NCI-H1092 treated with DMSO at 0.1 percent for 48 hours (cell line): ENCODE measurements at regions not wholly inside any gene's neighbourhood (a gene's known extent, or its start where the extent isn't known, plus 50 kb on each side); places are given as distances from the start of the nearest gene placed in this dataset.

Experiments
- DNase-seq: peaks from one replicate; lab custom pipeline; 2025; lab: John Stamatoyannopoulos, UW

DNA sequence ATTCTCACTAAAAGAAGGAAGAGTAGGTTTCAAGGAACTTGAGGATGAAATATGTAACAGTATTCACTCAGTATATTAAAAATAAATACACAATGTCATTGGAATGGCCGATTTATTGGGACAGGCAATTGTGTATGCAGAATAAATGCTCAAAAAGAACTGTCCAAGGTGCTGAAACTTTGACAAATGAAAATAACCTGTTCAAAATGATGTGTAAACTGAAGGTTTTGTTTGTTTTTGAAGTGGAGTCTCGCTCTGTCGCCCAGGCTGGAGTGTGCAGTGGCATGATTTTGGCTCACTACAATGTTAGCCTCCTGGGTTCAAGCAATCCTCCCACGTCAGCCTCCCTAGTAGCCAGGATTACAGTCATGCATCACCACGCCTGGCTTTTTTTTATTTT, 318.7 kb upstream of the RBFOX1 start:
- DNase-seq, result no peak

DNA sequence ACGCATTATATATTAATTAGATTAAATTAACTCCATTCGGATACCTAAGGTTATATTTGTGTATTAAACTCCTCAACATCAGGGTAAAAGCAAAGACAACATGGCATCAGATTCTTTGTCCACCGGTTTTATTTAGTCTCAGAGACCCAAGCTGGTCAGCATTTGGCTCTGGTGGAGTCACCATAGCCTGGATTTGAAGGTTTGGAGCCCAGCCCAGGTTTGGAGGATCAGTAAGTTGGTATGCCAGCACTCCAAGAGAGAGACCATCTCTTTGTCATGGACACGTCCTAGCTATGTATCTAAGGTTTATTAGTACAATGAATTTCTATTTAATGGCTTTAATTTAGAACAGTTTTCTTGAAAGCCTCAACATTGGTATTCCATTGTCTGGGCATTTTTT, 328.4 kb upstream of the RBFOX1 start:
- no peak for DNase-seq

DNA sequence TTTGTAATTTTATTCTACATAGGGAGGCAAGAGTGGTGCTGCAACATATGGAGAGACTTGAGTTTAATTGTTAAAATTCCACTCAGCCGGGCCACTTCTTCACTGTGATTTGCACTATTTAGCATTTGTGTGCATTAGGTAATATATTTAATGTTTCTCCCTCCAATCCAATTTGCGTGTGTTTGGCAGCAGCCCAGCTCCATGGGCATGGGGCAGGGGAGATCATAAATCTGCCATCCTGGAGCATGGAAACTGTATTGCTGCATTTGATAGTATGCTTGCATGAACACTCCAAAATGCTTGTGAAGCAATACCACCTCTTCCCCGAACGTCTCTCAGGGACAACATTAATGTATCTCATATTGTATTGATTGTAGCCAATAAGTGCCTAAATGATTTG, 339.1 kb upstream of the RBFOX1 start:
- DNase-seq, result no peak

DNA sequence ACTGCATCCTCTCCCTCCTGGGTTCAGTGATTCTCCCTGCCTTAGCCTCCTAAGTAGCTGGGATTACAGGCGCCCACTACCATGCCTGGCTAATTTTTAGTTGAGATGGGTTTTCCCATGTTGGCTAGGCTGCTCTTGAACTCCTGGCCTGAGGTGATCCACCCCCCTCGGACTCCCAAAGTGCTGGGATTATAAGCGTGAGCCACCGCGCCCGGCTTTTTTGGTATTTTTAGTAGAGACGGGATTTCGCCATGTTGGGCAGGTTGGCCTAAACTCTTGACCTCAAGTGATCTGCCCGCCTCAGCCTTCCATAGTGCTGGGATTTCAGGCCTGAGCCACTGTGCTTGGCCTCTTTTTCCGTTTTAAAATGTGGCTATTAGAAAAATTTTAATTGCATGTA, 343.8 kb upstream of the RBFOX1 start:
- DNase-seq, result no peak

DNA sequence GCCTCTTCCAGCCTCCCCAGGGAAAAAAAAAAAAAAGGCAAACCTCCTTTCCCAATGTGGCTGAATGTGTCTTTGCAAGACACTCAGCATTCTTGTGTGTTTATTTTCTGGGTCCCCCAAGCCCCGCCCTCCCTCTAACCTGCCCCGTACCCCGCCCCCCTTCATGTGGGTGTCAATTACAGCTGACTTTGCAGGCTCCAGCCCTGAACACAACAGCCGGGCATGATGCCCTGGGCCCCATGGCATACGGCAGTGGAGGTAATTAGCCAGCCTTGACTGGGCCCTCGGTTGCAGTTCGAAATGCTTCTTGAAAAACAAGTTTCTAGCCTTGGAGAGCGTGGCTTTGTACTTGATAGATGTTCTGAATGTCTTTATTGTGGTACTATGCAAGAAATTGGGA, 354.7 kb upstream of the RBFOX1 start:
- DNase-seq, result no peak

DNA sequence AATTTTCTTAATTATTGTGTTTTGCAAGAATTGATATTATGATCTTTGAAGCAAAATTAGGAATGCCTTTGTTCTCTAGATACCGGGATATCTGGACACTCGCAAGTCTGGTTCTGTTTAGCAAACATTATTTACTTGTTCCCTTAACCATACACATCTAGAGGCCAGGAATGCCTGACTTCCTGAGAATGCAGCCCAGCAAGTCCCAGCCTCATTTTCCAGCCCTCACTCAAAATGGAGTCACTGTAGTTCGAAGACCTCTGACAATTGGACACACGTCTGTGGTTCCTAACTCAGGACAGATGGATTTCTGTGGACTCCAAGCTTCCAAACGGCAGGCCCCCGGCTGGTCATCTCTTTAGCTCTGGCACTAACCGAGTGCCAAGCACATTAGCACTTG, 355.4 kb upstream of the RBFOX1 start:
- DNase-seq, result no peak

DNA sequence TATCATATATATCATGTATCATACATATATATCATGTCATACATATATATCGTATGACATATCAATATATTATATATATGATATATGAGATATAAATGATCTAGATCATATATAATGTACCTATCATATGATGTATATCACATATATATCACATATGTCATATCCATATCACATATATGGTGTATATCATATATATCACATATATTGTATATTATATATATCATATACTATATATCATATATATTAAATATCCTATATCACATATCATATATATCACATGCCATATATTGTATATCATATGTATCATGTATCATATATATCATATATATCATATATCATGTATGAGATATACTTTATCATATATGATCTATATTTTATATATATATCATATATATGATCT, 355.9 kb upstream of the RBFOX1 start:
- no peak for DNase-seq

DNA sequence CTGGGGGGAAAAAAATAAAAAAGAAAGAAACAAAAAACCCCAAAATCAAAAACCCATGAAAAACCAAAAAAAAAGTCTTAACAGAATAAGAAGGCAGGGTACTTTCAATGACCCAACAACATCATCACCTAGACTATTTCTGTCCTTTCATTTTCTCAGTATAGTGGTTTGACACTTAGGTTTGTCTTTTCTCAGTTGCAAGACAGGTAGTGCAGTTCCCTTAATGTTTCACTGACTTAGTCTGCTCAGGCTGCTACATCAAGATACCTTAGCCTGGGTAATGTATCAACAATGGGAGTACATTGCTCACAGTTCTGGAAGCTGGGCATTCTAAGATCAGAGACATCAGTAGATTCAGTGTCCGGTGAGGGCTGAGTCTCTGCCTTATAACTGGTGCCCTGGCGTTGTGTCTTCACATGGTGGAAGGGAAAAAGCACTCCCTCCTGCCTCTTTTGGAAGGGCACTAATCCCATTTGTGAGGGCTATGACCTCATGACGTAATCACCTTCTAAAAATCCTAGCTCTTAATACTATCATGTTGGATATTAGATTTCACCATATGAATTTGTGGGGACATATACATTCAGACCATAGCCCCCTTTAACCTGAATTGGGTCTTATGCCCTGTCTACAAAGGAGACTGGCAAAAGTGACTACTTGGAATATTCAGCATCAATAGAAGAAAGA, 362.3 kb upstream of the RBFOX1 start:
- no peak for DNase-seq

DNA sequence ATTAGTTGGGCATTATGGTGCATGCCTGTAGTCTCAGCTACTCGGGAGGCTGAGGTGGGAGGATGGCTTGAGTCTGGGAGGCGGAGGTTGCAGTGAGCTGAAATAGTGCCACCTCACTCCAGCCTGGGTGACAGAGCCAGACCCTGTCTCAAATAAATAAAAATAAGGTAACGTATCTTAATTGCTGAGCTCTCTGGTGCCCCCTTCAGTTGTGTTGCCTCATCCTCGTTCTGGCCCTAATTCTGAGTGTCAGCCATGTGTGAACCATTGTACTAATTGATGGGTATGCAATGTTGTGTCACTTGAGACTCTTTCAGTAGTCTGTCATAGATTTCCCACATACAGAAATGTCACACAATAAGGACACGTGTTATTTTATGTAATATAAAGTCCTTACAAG, 363.1 kb upstream of the RBFOX1 start:
- DNase-seq, result no peak

DNA sequence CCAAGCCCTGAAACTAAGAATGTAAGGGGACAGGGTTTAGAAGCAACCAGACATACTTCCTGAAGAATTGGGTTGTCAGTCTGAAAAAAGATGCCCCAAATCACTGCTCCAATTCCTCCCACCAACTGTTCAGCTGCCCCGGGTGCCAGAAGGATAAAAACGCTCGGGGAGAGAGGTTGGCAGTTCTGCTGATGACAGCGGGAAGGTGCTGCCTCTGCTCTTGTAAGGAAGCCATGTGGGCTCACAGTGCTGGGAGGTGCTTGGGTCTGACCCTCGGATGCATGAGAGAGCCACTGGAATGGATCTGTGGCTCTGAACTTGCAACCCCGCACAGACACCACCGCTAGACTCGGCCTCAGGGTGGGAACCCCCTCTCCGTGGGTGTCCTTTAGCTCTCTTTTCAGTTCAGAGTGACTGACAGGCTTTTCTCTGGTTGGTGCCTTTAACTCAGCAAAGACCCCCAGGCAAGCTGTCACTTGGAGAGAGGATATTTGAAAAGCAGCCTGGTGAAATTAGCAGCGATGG, 364.8 kb upstream of the RBFOX1 start:
- no peak for DNase-seq

DNA sequence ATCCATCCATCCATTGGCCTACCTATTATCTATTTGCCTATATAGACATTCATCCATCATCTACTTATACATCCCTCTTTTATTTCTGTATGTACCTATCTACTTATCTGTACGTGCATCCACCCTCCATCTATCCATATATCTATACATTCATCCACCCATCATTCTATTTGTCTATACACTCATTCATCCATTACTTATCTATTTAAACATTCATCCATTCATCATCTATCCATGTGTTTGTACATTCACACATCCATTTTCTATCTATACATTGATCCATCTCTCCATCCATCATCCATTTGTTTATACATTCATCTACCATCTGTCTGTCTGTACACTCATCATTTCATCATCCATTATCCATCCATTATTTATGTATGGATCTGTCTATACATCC, 365.7 kb upstream of the RBFOX1 start:
- no peak for DNase-seq

DNA sequence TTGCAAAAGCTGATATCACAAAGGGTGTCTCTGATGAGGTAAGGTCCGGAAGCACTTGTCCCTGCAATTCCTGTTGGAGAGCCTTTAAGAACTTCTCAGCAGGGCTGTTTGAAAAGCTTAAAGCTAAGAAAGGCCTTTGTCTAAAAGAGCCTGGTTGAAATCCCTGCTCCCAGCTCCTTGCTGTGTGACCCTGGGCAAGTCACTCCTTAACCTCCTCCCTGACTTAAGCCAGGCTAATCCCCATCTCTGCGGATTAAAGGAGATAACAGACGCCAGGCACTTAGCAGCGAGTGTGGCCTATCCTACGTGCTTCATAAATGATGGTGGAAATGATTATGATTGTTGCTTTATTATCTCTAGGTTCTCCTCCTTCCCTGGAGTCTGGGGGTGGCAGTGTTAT, 368.0 kb upstream of the RBFOX1 start:
- no peak for DNase-seq

DNA sequence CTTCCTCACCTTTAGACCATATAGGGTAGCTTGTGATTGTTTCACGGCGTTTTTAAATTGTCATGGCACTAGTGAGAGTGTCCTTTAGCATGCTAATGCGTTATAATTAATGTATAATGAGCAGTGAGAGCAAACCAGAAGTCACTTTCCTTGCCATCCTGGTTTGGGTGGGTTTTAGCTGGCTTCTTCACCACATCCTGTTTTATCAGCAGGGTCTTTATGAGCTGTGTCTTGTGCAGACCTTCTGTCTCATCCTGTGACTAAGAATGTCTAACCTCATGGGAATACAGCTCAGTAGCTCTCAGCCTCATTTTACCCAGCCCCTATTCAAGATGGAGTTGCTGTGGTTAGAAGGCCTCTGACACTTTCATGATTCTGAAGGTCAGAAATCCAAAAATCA, 370.9 kb upstream of the RBFOX1 start:
- no peak for DNase-seq

DNA sequence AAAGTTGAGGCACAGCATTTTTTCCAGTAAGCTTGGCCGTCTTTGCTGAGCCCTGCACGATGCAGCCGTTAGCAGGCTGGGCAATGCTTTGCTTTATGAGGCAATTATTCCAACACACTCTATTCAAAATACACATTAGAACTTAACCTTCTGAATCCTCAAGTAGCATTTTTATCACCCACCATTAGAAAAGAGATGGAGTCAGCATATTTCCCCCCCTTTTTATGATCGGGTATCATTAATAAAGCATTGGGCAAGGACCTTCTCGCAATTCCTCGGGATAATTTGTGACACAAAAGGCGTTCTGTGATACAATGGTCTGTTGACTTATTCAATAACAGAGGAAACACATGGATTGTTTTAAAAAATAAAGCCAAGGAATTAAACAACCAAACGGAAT, 374.5 kb upstream of the RBFOX1 start:
- no peak for DNase-seq

DNA sequence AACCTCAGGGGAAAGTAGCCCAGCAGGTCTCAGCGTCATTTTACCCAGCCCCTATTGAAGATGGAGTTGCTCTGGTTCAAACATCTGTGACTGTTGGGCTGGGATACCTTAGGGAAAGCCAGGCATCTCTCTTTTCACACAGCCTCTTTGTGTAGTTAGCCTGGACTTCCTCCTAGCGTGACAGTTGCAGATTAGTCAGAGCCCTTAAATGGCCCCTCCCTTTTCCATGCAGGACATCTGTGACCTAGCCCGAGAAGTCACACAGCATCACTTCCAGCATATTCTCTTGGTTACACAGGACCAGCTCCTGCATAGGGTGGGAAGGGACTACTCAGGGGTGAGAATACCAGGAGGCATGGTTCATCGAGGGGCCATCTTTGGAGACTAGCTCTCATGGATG, 375.0 kb upstream of the RBFOX1 start:
- no peak for DNase-seq

DNA sequence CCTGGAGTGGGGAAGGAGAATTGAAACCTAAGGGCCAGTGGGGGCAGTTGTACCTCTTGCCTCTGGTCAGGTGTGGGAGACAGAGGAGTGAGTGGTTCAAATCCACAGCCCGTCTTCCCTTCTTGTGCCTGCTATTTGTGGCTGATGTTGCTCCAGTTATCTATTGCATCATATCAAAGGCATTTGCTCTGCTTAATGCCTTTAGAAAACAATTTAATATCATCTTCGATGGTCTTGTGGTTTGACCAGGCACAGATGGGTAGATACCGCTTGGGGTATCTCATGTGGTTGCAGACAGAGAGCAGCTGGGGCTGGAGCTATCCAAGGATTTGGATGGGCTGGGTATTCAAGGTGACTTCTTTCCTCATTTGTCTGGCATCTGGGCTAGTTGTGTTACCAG, 376.1 kb upstream of the RBFOX1 start:
- DNase-seq, result no peak

DNA sequence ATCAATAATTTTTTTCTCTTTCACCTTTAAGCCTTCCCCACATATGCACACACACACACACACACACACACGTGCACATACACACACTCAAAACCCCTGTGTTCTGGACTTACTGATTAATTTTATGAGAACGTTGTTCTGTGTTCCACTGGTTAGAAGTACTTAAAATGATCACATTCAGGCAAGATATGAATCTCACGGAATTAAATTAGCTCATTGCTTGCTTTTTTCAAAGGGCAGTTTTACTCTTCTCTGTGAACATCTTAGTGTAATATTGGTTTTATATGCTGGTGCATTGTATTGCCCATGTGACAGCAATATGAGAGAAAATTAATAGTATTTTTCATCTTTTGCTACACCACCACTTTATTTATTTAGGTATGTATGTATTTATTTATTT, 377.3 kb upstream of the RBFOX1 start:
- no peak for DNase-seq

DNA sequence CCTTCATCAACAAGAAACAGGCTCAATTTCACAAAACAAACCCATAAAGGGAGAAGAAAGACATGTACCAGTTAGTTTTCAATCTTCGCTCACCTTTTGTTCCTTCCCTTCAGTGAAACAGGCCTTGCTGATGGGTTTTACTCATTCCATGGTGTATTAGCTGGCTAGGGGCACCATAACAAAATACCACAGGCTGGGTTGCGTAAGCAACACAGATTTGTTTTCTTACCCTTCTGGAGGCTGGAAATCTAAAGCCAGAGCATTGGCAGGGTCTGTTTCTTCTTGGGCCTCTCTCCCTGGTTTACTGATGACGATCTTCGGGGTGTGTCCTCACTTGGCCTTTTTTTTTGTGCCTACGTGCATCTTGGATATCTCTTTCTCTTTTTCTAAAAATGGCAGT, 383.4 kb upstream of the RBFOX1 start:
- no peak for DNase-seq

DNA sequence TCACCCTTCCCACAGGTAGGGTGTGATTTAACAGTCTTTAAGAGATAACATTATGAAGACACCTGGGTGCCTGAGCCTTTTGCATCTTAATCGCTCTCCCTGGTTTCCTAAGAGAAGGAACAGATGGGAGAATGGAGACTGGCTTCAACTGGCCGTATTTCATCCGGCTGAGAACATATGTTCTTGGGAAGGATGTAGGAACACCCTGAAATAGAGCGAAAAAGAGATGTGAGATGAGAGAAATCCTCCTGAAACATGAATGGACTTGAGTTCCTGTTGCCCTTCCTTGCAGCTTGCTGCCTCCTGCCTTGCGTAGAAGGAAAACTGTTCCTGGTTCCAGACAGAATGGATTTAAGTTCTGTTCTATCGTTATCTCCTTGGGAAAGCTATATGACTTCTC, 385.4 kb upstream of the RBFOX1 start:
- no peak for DNase-seq

DNA sequence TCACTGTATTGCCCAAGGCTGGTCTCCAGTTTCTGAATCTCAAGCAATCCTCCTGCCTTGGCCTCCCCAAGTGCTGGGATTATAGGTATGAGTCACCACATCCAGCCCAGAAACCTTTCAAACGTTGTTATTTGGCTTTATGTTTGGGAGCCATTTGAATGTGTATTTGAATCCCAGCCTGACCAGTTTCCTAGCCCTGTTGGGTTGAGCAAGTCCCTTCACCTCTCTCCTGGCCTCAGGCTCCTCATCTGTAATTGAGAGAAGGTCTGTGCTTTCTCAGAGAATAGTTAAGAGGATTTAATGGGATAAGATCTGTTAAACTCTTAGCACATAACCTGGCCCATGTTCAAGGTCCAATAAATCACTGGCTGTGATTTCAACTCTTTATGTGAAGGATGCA, 385.8 kb upstream of the RBFOX1 start:
- no peak for DNase-seq

DNA sequence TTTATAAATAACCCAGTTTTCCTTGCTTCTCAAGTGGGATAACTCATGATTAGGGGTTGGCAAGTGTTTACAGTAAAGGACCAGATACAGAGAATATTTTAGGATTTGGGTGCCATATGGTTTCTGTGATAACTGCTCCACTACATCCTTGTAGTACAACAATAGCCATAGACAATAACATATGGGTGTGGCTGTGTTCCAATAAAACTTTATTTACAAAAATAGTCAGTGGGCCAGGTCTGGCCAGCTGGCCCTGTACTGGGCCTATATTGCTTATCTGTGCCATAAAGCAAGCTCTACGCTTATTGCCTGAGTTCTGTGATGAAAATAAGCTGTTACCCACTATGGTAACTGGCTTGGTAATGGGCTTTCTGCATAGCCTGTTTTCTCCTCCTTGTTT, 386.5 kb upstream of the RBFOX1 start:
- DNase-seq, result no peak

DNA sequence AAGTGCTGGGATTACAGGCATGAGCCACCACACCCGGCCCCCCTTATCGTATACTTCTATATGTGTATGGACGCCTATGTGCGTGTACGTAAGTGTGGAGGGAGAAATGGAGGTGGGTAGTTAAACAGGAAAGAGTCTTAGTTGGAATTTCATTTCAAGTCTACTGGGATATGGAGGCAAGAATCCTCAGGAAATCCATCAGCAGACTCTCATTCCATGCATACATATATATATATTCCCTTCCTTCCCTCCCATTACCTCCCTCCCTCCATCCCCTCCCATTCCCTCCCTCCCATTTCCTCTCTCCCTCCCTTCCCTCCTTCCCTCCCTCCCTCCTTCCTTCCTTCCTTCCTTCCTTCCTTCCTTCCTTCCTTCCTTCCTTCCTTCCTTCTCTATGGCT, 391.7 kb upstream of the RBFOX1 start:
- DNase-seq, result no peak

DNA sequence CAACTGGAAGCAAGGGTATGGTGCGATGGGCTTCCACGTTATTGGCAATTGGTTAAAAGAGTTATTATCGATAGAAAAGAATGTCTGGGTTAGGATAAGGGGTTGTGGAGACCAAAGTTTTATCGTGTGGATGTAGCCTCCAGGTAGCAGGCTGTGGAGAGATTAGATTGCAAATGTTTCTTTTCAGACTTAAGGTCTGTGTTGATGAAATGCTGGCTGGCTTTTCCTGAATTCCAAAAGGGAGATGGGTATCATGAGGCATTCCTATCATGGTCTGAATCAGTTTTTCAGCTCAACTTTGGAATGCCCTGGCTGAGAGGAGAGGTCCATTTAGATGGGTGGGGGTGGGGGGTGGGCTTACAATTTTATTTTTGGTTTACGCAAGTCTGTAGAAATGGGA, 395.0 kb upstream of the RBFOX1 start:
- no peak for DNase-seq

DNA sequence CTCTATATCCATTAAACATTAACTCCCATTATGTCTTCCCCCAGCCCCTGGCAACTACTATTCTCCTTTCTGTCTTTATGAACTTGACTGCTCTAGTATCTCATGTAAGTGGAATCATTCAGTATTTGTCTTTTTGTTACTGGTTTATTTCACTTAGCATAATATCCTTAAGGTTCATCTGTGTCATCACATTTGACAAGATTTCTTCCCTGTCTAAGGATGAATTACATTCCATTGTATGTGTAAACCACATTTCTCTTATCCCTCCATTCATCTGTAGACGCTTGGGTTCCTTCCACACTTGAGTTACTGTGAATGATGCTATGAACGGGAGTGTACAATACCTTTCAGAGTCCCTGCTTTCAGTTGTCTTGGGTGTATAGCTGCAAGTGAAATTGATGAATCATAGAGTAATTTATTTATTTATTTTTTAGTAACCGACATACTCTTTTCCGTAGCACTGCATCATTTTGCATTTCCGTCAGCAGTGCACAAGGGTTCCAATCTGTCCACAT, 399.7 kb upstream of the RBFOX1 start:
- no peak for DNase-seq
